Trophoblast cell (in vitro differentiated cells and primary cell): ENCODE measurements at regions not wholly inside any gene's neighbourhood (a gene's known extent, or its start where the extent isn't known, plus 50 kb on each side); places are given as distances from the start of the nearest gene placed in this dataset.

Experiments
- DNase-seq, 2 donors: peaks; one replicate each; pipeline ENCODE4 v3.0.0-alpha.2; 2016
- H2AFZ ChIP-seq: 2 replicates; pipeline ENCODE4 v1.6.1; 2013; ENCODE audit warnings: low read length, moderate library complexity, mild to moderate bottlenecking; ENCODE audit not compliant: insufficient read depth, poor library complexity
- H2AK5ac ChIP-seq: 2 replicates; pipeline ENCODE4 v1.6.1; 2013; ENCODE audit warnings: mild to moderate bottlenecking, low read length
- H2BK120ac ChIP-seq: 2 replicates; pipeline ENCODE4 v1.6.1; 2013; ENCODE audit warnings: low read length, mild to moderate bottlenecking, moderate library complexity; ENCODE audit not compliant: insufficient read depth, poor library complexity
- H2BK12ac ChIP-seq: 2 replicates; pipeline ENCODE4 v1.6.1; 2013; ENCODE audit warnings: mild to moderate bottlenecking, low read length, moderate library complexity
- H2BK5ac ChIP-seq: 2 replicates; pipeline ENCODE4 v1.6.1; 2013; ENCODE audit warnings: low read length, low read depth, moderate library complexity, mild to moderate bottlenecking; ENCODE audit not compliant: poor library complexity
- H3K14ac ChIP-seq: 2 replicates; pipeline ENCODE4 v1.6.1; 2013; ENCODE audit warnings: mild to moderate bottlenecking, low read length
- H3K18ac ChIP-seq: 2 replicates; pipeline ENCODE4 v1.6.1; 2013; ENCODE audit warnings: mild to moderate bottlenecking, low read length
- H3K23ac ChIP-seq: 2 replicates; pipeline ENCODE4 v1.6.1; 2013; ENCODE audit warnings: low read length
- H3K27ac ChIP-seq: 2 replicates; pipeline ENCODE4 v1.5.1; 2013; ENCODE audit warnings: low read depth, mild to moderate bottlenecking, inconsistent platforms, low read length, moderate library complexity
- H3K27me3 ChIP-seq: 2 replicates; pipeline ENCODE4 v1.6.1; 2013; ENCODE audit warnings: inconsistent platforms, mild to moderate bottlenecking, low read length, moderate library complexity; ENCODE audit not compliant: insufficient read depth
- H3K36me3 ChIP-seq, 2 experiments: 1 replicate in 1 of 2; 2 replicates in 1 of 2; pipeline ENCODE4 v1.6.1; 2013; ENCODE audit warnings: low read length in 2 of 2, mild to moderate bottlenecking in 2 of 2, moderate library complexity in 1 of 2; ENCODE audit not compliant: insufficient read depth in 2 of 2, control insufficient read depth in 1 of 2
- H3K4ac ChIP-seq: 2 replicates; pipeline ENCODE4 v1.6.1; 2013; ENCODE audit warnings: low read depth, mild to moderate bottlenecking, low read length, moderate library complexity
- H3K4me1 ChIP-seq, 2 experiments: 1 replicate in 1 of 2; 2 replicates in 1 of 2; pipeline ENCODE4 v1.6.1; 2013; ENCODE audit warnings: low read length in 2 of 2, mild to moderate bottlenecking in 2 of 2, moderate library complexity in 1 of 2; ENCODE audit not compliant: insufficient read depth in 2 of 2, control insufficient read depth in 1 of 2
- H3K4me2 ChIP-seq: 2 replicates; pipeline ENCODE4 v1.6.1; 2013; ENCODE audit warnings: inconsistent platforms, mild to moderate bottlenecking, low read length, moderate library complexity
- H3K4me3 ChIP-seq: 2 replicates; pipeline ENCODE4 v1.5.1; 2013; ENCODE audit warnings: mild to moderate bottlenecking, low read depth, low read length, inconsistent platforms
- H3K79me1 ChIP-seq: one replicate; pipeline ENCODE4 v1.6.1; 2013; ENCODE audit warnings: low read length
- H3K79me2 ChIP-seq: 2 replicates; pipeline ENCODE4 v1.6.1; 2013; ENCODE audit warnings: low read length, mild to moderate bottlenecking; ENCODE audit not compliant: control insufficient read depth, insufficient read depth, poor library complexity
- H3K9ac ChIP-seq: 2 replicates; pipeline ENCODE4 v1.6.1; 2013; ENCODE audit warnings: mild to moderate bottlenecking, low read length
- H3K9me3 ChIP-seq: 2 replicates; pipeline ENCODE4 v1.6.1; 2013; ENCODE audit warnings: low read depth, mild to moderate bottlenecking, control low read depth, inconsistent platforms, low read length; ENCODE audit not compliant: insufficient read depth
- H4K12ac ChIP-seq: 2 replicates; pipeline ENCODE4 v1.6.1; 2013; ENCODE audit warnings: low read depth, mild to moderate bottlenecking, low read length, moderate library complexity
- H4K8ac ChIP-seq: 2 replicates; pipeline ENCODE4 v1.6.1; 2013; ENCODE audit warnings: low read depth, mild to moderate bottlenecking, low read length, moderate library complexity
- H4K91ac ChIP-seq: one replicate; pipeline ENCODE4 v1.6.1; 2013; ENCODE audit warnings: low read depth, mild to moderate bottlenecking, low read length, moderate library complexity
- WGBS: extraction: QIAGEN DNeasy Blood & Tissue Kit; methylation state at CpG from one replicate; pipeline ENCODE4 v1.1.7; 2013; ENCODE audit warnings: missing lambda C conversion rate; ENCODE audit not compliant: insufficient read length, insufficient coverage; ENCODE audit errors: extremely low coverage; 5-methylcytosine and 5-hydroxymethylcytosine counted together

DNA sequence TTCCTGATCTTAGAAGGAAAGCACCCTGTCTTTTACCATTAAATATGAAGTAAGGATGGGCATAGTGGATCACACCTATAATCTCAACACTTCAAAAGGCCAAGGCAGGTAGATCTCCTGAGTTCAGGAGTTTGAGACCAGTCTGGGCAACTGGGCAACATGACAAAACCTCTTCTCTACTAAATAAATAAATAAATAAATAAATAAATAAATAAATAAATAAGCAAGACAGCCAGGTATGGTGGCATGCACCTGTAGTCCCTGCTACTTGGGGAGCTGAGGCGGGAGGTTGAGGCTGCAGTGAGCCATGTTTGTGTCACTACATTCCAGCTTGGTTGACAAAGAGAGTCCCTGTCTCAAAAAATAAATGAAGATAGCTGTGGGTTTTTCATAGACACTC is 313.1 kb downstream of the RPS24 start:
- H3K9me3 ChIP-seq = peaks cover 9% of the 10 kb centered on the region
- H4K12ac ChIP-seq = no peak overlapping the region
- no CpG with 5 or more reads among the region's 1 CpG for WGBS
- no peaks in the 10 kb centered on the region for H3K79me2 ChIP-seq
- H3K4me2 ChIP-seq = no peak overlapping the region
- no peaks in the 10 kb centered on the region for H3K27me3 ChIP-seq
- DNase-seq = no peak
- H3K4me1 ChIP-seq = peaks cover 3 to 7% of the 10 kb centered on the region in 2 experiments
- no peak overlapping the region for H3K18ac ChIP-seq
- H3K27ac ChIP-seq = no peak overlapping the region
- H2BK12ac ChIP-seq = no peak overlapping the region
- H2BK120ac ChIP-seq = no peak overlapping the region
- no peak overlapping the region for H3K14ac ChIP-seq
- no peak overlapping the region for H2AFZ ChIP-seq
- no peaks in the 10 kb centered on the region for H3K36me3 ChIP-seq
- H4K8ac ChIP-seq = no peak overlapping the region
- H3K9ac ChIP-seq = no peak overlapping the region
- H3K23ac ChIP-seq = no peak overlapping the region
- H3K79me1 ChIP-seq = peaks cover 2% of the 10 kb centered on the region
- no peak overlapping the region for H2AK5ac ChIP-seq
- no peak overlapping the region for H2BK5ac ChIP-seq
- H3K4me3 ChIP-seq = no peak overlapping the region
- no peak overlapping the region for H3K4ac ChIP-seq
- no peak overlapping the region for H4K91ac ChIP-seq

- H3K4ac ChIP-seq = no peak overlapping the region
- DNase-seq = no peak
- no peak overlapping the region for H3K27ac ChIP-seq
- H3K4me1 ChIP-seq = peaks cover 0 to 2% of the 10 kb centered on the region in 2 experiments
- H4K8ac ChIP-seq = no peak overlapping the region
- H3K18ac ChIP-seq = no peak overlapping the region
- H3K79me1 ChIP-seq = no peaks in the 10 kb centered on the region
- whole genome bisulfite sequencing = no CpG with 5 or more reads among the region's 6 CpGs
- peak overlapping the region; percentile 19 for H4K91ac ChIP-seq
- no peak overlapping the region for H2AFZ ChIP-seq
- H2AK5ac ChIP-seq = no peak overlapping the region
- no peak overlapping the region for H2BK120ac ChIP-seq
- H3K23ac ChIP-seq = no peak overlapping the region
- no peaks in the 10 kb centered on the region for H3K27me3 ChIP-seq
- no peak overlapping the region for H4K12ac ChIP-seq
- H3K4me3 ChIP-seq = no peak overlapping the region
- no peak overlapping the region for H2BK12ac ChIP-seq
- H3K79me2 ChIP-seq = no peaks in the 10 kb centered on the region
- H2BK5ac ChIP-seq = no peak overlapping the region
- H3K4me2 ChIP-seq = no peak overlapping the region
- no peak overlapping the region for H3K14ac ChIP-seq
- H3K9ac ChIP-seq = no peak overlapping the region
- H3K36me3 ChIP-seq = no peaks in the 10 kb centered on the region
- peaks cover 6% of the 10 kb centered on the region for H3K9me3 ChIP-seq
These were observed 314.9 kb downstream of the RPS24 start for GRCh38 chr10:78348411-78349164.

DNA sequence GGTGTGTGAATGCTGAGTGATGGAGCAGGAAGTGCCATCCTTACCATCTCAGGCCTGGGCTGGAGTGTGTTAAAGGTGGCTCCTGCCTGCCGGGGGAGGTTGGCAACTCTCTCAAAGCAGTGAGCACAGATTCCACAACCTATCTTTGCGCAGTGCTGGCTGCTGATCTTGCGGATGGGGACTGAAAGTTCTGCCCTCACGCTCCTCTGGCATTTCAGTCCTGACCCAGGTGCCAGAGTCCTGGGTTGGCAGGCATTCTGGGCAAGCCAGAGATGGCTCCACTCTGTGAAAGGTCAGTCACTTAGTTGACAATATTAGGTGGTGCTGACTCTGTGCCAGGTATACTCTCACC is 315.5 kb downstream of the RPS24 start:
- Histone ChIP-seq H4K91ac (peak overlapping the region; percentile 1), H3K9me3 (peaks cover 6% of the 10 kb centered on the region), H3K27ac (no peak overlapping the region), H3K79me1 (no peaks in the 10 kb centered on the region), H4K12ac (no peak overlapping the region), H3K79me2 (no peaks in the 10 kb centered on the region), H3K27me3 (no peaks in the 10 kb centered on the region), H2BK12ac (no peak overlapping the region), H3K4me2 (no peak overlapping the region), H2AK5ac (no peak overlapping the region), H2BK5ac (no peak overlapping the region), H3K23ac (no peak overlapping the region), H3K14ac (no peak overlapping the region), H3K4me3 (no peak overlapping the region), H3K4me1 (peaks cover 0 to 2% of the 10 kb centered on the region in 2 experiments), H2AFZ (no peak overlapping the region), H3K36me3 (no peaks in the 10 kb centered on the region), H3K18ac (no peak overlapping the region), H4K8ac (no peak overlapping the region), H2BK120ac (no peak overlapping the region), H3K9ac (no peak overlapping the region), H3K4ac (no peak overlapping the region)
- DNase-seq = no peak
- WGBS = no CpG with 5 or more reads among the region's 4 CpGs

- no peak overlapping the region for H3K18ac ChIP-seq
- no peak overlapping the region for H3K4me2 ChIP-seq
- no peak overlapping the region for H2AK5ac ChIP-seq
- no peak overlapping the region for H3K14ac ChIP-seq
- H3K79me2 ChIP-seq = no peaks in the 10 kb centered on the region
- H3K79me1 ChIP-seq = no peaks in the 10 kb centered on the region
- no peak overlapping the region for H2BK5ac ChIP-seq
- no peak overlapping the region for H2BK120ac ChIP-seq
- peaks cover 6% of the 10 kb centered on the region for H3K9me3 ChIP-seq
- no peak overlapping the region for H4K12ac ChIP-seq
- H3K23ac ChIP-seq = no peak overlapping the region
- peaks cover 0 to 2% of the 10 kb centered on the region in 2 experiments for H3K4me1 ChIP-seq
- DNase-seq = no peak
- no peak overlapping the region for H3K4ac ChIP-seq
- H3K27me3 ChIP-seq = no peaks in the 10 kb centered on the region
- H3K27ac ChIP-seq = no peak overlapping the region
- H4K91ac ChIP-seq = no peak overlapping the region
- no CpG with 5 or more reads among the region's 2 CpGs for WGBS
- no peak overlapping the region for H2BK12ac ChIP-seq
- H2AFZ ChIP-seq = no peak overlapping the region
- no peak overlapping the region for H4K8ac ChIP-seq
- H3K36me3 ChIP-seq = no peaks in the 10 kb centered on the region
- no peak overlapping the region for H3K9ac ChIP-seq
- H3K4me3 ChIP-seq = no peak overlapping the region
These were observed 316.4 kb downstream of the RPS24 start for GRCh38 chr10:78349911-78350663.
